ENCODE measurements at regions not wholly inside any gene's neighbourhood (a gene's known extent, or its start where the extent isn't known, plus 50 kb on each side); places are given as distances from the start of the nearest gene placed in this dataset.
"Not testable (repeated sequence)": the region's sequence is repeated elsewhere in the genome, so short reads cannot be mapped to it uniquely, and the experiment has no call there.

GRCh38 chrX:150052226-150052625, 113.9 kb upstream of the EOLA2 start:
- no peak for DNase-seq (ENCODE audit: low read depth)

- no peak for DNase-seq (ENCODE audit: low read depth)
Observed at GRCh38 chrX:150058728-150059127, 120.4 kb upstream of the EOLA2 start.

- DNase-seq (ENCODE audit: low read depth), result peak; percentile 73
Observed at GRCh38 chrX:150060406-150060805, 122.1 kb upstream of the EOLA2 start.

- DNase-seq (ENCODE audit: low read depth), result peak; percentile 91
Observed at GRCh38 chrX:150062292-150063137, 124.2 kb upstream of the EOLA2 start.

GRCh38 chrX:150063138-150063518, 124.8 kb upstream of the EOLA2 start:
- peak; percentile 81 for DNase-seq (ENCODE audit: low read depth)

- DNase-seq (ENCODE audit: low read depth), result no peak
Observed at GRCh38 chrX:150063674-150064073, 125.4 kb upstream of the EOLA2 start.

- no peak for DNase-seq (ENCODE audit: low read depth)
Observed at GRCh38 chrX:150074175-150074574, 135.9 kb upstream of the EOLA2 start.

- DNase-seq (ENCODE audit: low read depth), result no peak
Observed at GRCh38 chrX:150080497-150080896, 142.2 kb upstream of the EOLA2 start.

GRCh38 chrX:150081076-150081475, 142.8 kb upstream of the EOLA2 start:
- no peak for DNase-seq (ENCODE audit: low read depth)

- DNase-seq (ENCODE audit: low read depth), result peak; percentile 79
Observed at GRCh38 chrX:150084496-150085229, 146.4 kb upstream of the EOLA2 start.

GRCh38 chrX:150085881-150086280, 147.6 kb upstream of the EOLA2 start:
- DNase-seq (ENCODE audit: low read depth), result peak; percentile 53

GRCh38 chrX:150086371-150086770, 148.1 kb upstream of the EOLA2 start:
- DNase-seq (ENCODE audit: low read depth), result no peak

GRCh38 chrX:150087612-150088011, 149.3 kb upstream of the EOLA2 start:
- no peak for DNase-seq (ENCODE audit: low read depth)

GRCh38 chrX:150088042-150088441, 149.8 kb upstream of the EOLA2 start:
- DNase-seq (ENCODE audit: low read depth), result no peak

- DNase-seq (ENCODE audit: low read depth), result no peak
Observed at GRCh38 chrX:150088766-150089518, 150.7 kb upstream of the EOLA2 start.

GRCh38 chrX:150091300-150091699, 153.0 kb upstream of the EOLA2 start:
- DNase-seq (ENCODE audit: low read depth), result not testable (repeated sequence)

GRCh38 chrX:150092549-150092948, 154.3 kb upstream of the EOLA2 start:
- no peak for DNase-seq (ENCODE audit: low read depth)

- DNase-seq (ENCODE audit: low read depth), result no peak
Observed at GRCh38 chrX:150094375-150094774, 156.1 kb upstream of the EOLA2 start.

- DNase-seq (ENCODE audit: low read depth), result no peak
Observed at GRCh38 chrX:150094996-150095395, 156.7 kb upstream of the EOLA2 start.

GRCh38 chrX:150099316-150099715, 161.0 kb upstream of the EOLA2 start:
- DNase-seq (ENCODE audit: low read depth), result no peak

- DNase-seq (ENCODE audit: low read depth), result no peak
Observed at GRCh38 chrX:150100261-150100660, 162.0 kb upstream of the EOLA2 start.

GRCh38 chrX:150118476-150118875, 180.2 kb upstream of the EOLA2 start:
- no peak for DNase-seq (ENCODE audit: low read depth)

All from LHCN-M2 (cell line).